ENCODE measurements at regions not wholly inside any gene's neighbourhood (a gene's known extent, or its start where the extent isn't known, plus 50 kb on each side); places are given as distances from the start of the nearest gene placed in this dataset.
"Not testable (repeated sequence)": the region's sequence is repeated elsewhere in the genome, so short reads cannot be mapped to it uniquely, and the experiment has no call there.

DNA sequence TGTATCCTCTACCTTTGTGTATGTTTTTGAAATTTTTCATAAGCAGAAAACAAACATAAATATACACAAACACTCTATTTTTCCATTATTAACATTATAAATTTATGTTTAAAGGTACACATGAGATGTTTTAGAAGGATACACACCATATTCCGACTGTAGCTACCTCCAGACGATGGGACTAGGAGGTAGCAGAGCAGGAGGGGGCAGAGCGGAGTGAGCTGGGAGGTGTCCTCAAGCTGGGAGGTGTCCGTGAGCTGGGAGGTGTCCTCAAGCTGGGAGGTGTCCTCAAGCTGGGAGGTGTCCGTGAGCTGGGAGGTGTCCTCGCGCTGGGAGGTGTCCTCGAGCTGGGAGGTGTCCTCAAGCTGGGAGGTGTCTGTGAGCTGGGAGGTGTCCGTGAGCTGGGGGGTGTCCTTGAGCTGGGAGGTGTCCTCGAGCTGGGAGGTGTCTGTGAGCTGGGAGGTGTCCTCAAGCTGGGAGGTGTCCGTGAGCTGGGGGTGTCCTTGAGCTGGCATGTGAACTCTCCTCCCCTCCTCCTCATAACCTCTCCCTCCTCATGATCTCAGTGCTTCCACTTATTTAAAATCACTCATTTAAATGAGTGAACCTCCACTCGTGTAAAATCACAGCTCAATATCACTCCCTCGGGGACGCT is 346.9 kb upstream of the SFSWAP start:
- H3K4me3 ChIP-seq (ENCODE audit: low read depth, low read length): no peak overlapping the region
- DNase-seq (ENCODE audit: low read depth): no peak
- TF ChIP-seq, protein P1, sequence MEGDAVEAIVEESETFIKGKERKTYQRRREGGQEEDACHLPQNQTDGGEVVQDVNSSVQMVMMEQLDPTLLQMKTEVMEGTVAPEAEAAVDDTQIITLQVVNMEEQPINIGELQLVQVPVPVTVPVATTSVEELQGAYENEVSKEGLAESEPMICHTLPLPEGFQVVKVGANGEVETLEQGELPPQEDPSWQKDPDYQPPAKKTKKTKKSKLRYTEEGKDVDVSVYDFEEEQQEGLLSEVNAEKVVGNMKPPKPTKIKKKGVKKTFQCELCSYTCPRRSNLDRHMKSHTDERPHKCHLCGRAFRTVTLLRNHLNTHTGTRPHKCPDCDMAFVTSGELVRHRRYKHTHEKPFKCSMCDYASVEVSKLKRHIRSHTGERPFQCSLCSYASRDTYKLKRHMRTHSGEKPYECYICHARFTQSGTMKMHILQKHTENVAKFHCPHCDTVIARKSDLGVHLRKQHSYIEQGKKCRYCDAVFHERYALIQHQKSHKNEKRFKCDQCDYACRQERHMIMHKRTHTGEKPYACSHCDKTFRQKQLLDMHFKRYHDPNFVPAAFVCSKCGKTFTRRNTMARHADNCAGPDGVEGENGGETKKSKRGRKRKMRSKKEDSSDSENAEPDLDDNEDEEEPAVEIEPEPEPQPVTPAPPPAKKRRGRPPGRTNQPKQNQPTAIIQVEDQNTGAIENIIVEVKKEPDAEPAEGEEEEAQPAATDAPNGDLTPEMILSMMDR (conservative IDR thresholded peaks at IDR 0.05; ENCODE audit: low read depth, low read length): no peak

DNA sequence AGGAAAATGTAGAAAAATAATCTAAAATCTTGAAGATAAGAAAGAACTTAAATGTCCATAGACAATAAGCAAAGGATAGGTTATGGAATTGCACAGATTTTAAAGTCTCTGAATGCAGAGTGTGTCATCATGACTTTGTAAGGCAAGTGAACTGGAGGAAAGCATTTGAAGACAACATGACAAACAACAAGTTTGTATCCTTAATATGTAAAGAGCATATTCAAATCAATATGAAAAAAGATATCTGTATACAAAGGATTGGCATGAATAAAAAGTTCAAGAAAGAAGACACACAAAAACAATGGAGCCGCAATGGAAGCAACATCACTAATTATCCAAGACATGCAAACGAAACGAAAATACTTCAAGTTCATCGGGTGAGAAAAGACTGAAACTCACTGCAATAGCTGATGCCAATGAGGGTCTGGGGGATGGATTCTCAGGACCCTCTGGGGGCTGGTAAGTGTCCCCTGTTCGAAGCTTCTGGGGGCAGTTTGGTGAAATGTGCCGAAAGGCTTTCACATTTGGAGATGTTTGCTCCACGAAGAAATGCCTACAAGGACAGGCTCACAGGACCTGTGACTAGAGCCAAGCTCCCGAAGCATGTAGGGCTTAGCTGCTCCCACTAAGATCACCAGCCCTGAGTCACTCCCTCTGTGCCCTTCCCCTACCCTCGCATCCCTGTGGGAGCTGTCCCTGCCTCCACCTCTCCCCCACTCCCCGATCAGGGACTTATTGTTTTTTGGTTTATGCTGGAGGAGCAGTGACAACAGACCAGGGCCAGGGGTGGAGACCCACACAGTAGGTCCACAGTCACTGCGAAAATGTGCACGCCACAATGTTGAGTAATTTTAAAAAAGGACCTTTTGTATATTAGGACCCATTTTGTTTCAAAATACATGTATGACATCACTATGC is 345.7 kb upstream of the SFSWAP start:
- no peak for DNase-seq (ENCODE audit: low read depth)
- TF ChIP-seq, protein P1 (conservative IDR thresholded peaks at IDR 0.05; ENCODE audit: low read depth, low read length): no peak
- H3K4me3 ChIP-seq (ENCODE audit: low read depth, low read length): no peak overlapping the region

DNA sequence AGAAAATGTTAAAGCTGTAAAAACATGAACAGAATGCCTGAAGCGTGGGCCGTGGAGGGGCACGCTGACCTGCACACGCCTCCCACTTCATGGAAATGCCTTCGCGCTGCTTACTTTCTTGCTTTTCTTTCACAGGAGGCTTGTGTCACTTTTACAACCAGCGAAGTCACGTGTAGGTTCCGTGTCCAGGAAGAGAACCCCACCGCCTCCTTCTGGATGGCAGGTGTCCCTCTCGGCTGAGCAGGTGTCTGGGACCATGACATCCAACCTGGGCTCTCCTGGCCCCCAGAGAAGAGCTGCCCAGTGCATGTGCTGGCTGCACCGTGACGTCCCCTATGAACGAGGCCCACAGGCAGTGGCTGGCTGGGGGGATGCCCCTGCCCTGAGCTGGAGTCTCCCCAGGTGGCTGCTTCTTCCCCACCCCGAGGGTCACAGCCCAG is 345.0 kb upstream of the SFSWAP start:
- TF ChIP-seq, protein P1 (conservative IDR thresholded peaks at IDR 0.05; ENCODE audit: low read depth, low read length): no peak
- no peak overlapping the region for H3K4me3 ChIP-seq (ENCODE audit: low read depth, low read length)
- DNase-seq (ENCODE audit: low read depth): no peak

DNA sequence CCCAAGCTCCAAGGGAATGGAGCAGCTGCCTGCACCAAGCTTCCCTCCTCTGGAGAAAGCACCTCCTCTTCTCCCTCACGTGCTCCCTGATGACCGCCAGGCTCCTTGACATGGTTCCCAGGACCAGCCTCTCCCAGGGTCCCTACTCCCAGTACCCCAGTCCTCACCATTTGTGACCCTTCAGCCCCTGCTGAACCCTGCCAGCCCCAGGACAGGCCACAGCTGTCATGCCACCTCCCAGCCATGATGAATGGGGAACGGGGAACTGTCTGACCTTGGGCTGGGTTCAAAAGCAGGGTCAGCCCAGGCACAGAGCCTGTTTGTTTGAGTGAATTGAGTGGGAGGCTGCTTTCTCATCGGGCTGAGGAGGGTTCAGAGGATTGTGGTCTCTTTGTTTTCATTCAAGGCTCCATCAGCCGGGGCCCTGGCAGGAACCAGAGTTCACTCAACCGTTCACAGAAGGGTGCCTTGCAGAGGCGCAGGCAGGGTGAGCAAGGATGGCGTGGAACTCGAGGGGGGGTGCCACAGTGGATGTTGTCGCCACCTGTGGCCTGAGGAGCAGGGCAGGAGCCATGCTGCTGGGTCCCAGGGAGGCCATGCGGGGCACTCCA is 344.5 kb upstream of the SFSWAP start:
- no peak overlapping the region for H3K4me3 ChIP-seq (ENCODE audit: low read depth, low read length)
- no peak for DNase-seq (ENCODE audit: low read depth)

DNA sequence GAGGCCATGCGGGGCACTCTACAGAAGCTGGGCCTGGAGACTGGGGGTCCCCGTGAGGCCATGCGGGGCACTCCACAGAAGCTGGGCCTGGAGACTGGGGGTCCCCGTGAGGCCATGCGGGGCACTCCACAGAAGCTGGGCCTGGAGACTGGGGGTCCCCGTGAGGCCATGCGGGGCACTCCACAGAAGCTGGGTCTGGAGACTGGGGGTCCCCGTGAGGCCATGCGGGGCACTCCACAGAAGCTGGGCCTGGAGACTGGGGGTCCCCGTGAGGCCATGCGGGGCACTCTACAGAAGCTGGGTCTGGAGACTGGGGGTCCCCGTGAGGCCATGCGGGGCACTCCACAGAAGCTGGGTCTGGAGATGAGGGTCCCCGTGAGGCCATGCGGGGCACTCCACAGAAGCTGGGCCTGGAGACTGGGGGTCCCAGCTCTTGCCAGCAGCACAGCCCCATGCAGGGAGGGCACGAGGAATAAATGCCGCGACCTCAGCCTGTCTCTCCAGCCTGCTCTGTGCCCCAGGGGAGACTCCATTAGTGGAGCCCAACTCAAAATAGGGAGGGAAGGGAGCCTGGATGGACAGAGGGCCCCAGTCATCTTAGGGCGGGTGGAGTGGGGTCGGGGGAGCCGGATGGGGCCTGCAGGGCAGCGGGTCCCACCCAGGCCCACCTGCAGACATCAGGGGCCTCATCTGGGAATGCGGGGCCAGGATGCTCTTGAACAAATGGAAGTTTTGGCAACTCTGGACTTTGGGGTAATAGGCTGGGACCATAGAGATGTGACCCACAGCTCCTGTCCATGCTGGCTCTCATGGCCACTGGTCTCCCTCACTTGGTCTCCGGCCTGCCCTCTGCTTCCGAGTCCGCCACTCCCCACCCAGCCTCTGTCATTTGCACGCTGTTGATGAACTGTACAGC is 343.6 kb upstream of the SFSWAP start:
- DNase-seq (ENCODE audit: low read depth); H3K4me3 ChIP-seq (ENCODE audit: low read depth, low read length): not testable (repeated sequence)

More for the DNA sequence above, 344.5 kb upstream of the SFSWAP start:
- TF ChIP-seq, protein P1 (conservative IDR thresholded peaks at IDR 0.05; ENCODE audit: low read depth, low read length): no peak

DNA sequence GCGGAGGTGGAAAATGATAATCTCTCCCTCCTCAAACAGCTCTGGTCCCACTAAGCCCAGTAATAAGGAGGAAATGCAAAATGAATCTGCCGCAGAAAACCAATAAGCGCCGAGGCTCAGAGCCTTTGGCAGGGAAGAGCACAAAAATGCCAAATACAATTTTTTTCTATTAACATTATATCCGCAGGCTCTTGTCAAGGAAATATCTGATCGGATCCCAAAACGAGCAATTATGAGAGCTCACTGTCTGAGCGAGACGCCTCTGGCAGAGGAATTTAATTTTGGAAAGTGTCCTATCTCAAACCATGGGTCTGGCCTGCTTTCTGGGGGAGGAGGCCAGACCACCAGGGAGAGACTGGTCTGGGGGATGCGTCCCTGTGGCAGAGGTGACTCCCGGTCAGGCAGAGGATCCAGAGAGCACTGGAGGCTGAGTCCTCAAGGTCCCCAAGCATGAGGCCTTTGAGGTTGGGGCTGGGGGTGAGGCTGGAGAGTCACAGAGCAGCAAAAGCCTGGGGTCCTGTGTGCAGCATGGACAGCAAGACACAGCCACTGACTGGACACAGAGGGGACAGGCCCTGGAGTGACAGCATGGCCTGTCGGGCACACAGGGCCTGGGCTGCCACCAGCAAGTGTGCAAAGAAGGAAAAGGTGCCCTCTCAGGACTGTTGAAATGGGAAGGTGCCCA is 342.8 kb upstream of the SFSWAP start:
- DNase-seq (ENCODE audit: low read depth): no peak
- TF ChIP-seq, protein P1 (conservative IDR thresholded peaks at IDR 0.05; ENCODE audit: low read depth, low read length): no peak
- no peak overlapping the region for H3K4me3 ChIP-seq (ENCODE audit: low read depth, low read length)

All from choroid plexus epithelial cell (primary cell).